Loucy (cell line): ENCODE measurements at regions not wholly inside any gene's neighbourhood (a gene's known extent, or its start where the extent isn't known, plus 50 kb on each side); places are given as distances from the start of the nearest gene placed in this dataset.

Experiments used
- EZH2phosphoT487 ChIP-seq: fragments of 200-600 bp; IDR thresholded peaks from 2 replicates; pipeline ENCODE4 v1.6.1; 2018; ENCODE audit warnings: antibody characterized with exemption, mild to moderate bottlenecking, moderate library complexity, borderline replicate concordance
- TF ChIP-seq, protein P1 (sequence below): fragments of 200-600 bp; sonication (generic); conservative IDR thresholded peaks from 2 replicates; pipeline ENCODE4 v1.5.1; 2014; ENCODE audit warnings: mild to moderate bottlenecking, antibody characterized with exemption, low read length

DNA sequence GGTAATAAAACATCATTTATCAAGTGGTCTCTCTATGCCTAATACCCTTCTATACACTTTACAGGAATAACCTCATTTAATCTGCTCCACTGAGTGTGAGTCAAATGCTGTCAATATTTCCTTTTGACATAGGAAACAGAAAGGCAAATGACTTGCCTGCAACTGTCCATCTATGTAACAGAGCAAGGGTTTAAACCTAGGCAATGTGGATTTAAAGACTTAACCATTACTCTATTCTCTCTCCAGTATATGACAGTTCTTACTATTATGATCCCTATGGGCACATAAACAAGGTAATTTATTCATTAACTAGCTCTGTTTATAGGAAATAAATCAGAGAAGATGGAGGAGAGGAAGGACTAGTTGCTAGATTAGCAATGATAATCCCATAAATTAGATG lies 70.6 kb downstream of the FSCB start:
- TF ChIP-seq, protein P1, sequence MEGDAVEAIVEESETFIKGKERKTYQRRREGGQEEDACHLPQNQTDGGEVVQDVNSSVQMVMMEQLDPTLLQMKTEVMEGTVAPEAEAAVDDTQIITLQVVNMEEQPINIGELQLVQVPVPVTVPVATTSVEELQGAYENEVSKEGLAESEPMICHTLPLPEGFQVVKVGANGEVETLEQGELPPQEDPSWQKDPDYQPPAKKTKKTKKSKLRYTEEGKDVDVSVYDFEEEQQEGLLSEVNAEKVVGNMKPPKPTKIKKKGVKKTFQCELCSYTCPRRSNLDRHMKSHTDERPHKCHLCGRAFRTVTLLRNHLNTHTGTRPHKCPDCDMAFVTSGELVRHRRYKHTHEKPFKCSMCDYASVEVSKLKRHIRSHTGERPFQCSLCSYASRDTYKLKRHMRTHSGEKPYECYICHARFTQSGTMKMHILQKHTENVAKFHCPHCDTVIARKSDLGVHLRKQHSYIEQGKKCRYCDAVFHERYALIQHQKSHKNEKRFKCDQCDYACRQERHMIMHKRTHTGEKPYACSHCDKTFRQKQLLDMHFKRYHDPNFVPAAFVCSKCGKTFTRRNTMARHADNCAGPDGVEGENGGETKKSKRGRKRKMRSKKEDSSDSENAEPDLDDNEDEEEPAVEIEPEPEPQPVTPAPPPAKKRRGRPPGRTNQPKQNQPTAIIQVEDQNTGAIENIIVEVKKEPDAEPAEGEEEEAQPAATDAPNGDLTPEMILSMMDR, result no peak
- no peak for TF ChIP-seq EZH2phosphoT487
